GM12878 (cell line): ENCODE measurements at regions not wholly inside any gene's neighbourhood (a gene's known extent, or its start where the extent isn't known, plus 50 kb on each side); places are given as distances from the start of the nearest gene placed in this dataset.

Source experiments
- ATAC-seq: fragments of 200-7000 bp; cut with Tn5 transposase; 3 replicates; pipeline ENCODE4 v1.9.1; 2020; ENCODE audit warnings: mild to moderate bottlenecking, moderate library complexity
- BruUV-seq: library from RNA; stranded (reverse); fragments of 400-500 nt; replicated peaks from 2 replicates; lab custom pipeline; 2021; lab: Mats Ljungman, UMichigan
- CTCF ChIA-PET: fragments of 300-600 bp; sonication (Branson Sonifier 250); formaldehyde crosslinking; extraction: SDS; loops from one replicate; lab custom pipeline; 2021; ENCODE audit warnings: inconsistent platforms; lab: Yijun Ruan, JAX
- POLR2A ChIA-PET: fragments of 350-600 bp; formaldehyde crosslinking; extraction: SDS; loops from one replicate; lab custom pipeline; 2021; ENCODE audit warnings: inconsistent platforms; lab: Charles Lee
- RAD21 ChIA-PET: fragments of 300-600 bp; sonication (Branson Sonifier 250); formaldehyde crosslinking; loops from one replicate; lab custom pipeline; 2023; ENCODE audit warnings: antibody characterized with exemption; ENCODE audit not compliant: unreplicated experiment; lab: Charles Lee
- SMC1A ChIA-PET: fragments of 300-600 bp; sonication (Branson Sonifier 250); formaldehyde crosslinking; loops from one replicate; lab custom pipeline; 2023; ENCODE audit not compliant: unreplicated experiment, uncharacterized antibody; lab: Charles Lee
- DNase-seq: peaks from one replicate; pipeline ENCODE4 v3.0.0-alpha.2; 2011; ENCODE audit warnings: low read depth, low spot score
- FAIRE-seq: peaks from 3 replicates; lab custom pipeline; 2011; peaks lifted over from hg19 to GRCh38; lab: Jason Lieb, UNC
- H2AFZ ChIP-seq: 2 replicates; pipeline ENCODE4 v1.6.0; 2011; ENCODE audit warnings: low read depth, low read length, control low read depth; ENCODE audit not compliant: control insufficient read depth
- H3K27ac ChIP-seq: 2 replicates; pipeline ENCODE4 v1.5.1; 2011; ENCODE audit warnings: control low read depth; ENCODE audit not compliant: control insufficient read depth, insufficient read depth
- H3K27me3 ChIP-seq, 2 experiments: replicated peaks in 1 of 2; 2 replicates each; pipeline versions ENCODE4 v1.6.0 to v1.6.1; 2011; ENCODE audit warnings: low read length in 1 of 2; ENCODE audit not compliant: control insufficient read depth in 2 of 2, insufficient read depth in 2 of 2
- H3K36me3 ChIP-seq, 2 experiments: 2 replicates each; pipeline ENCODE4 v1.5.1; 2011; ENCODE audit warnings: low read length in 1 of 2; ENCODE audit not compliant: control insufficient read depth in 2 of 2, insufficient read depth in 2 of 2
- H3K4me1 ChIP-seq: 2 replicates; pipeline ENCODE4 v1.6.1; 2011; ENCODE audit warnings: mild to moderate bottlenecking, low read length, moderate library complexity, mixed read lengths; ENCODE audit not compliant: control insufficient read depth, insufficient read depth
- H3K4me2 ChIP-seq: 2 replicates; pipeline ENCODE4 v1.6.0; 2011; ENCODE audit warnings: control low read depth; ENCODE audit not compliant: control insufficient read depth, insufficient read depth
- H3K4me3 ChIP-seq: fragments of 200-600 bp; sonication (generic); 2 replicates; pipeline ENCODE4 v1.5.1; 2016
- H3K79me2 ChIP-seq: 2 replicates; pipeline ENCODE4 v1.6.0; 2011; ENCODE audit warnings: low read length; ENCODE audit not compliant: control insufficient read depth, insufficient read depth
- H3K9ac ChIP-seq: 2 replicates; pipeline ENCODE4 v1.8.0; 2011; ENCODE audit warnings: low read length, control low read depth, mixed read lengths; ENCODE audit not compliant: control insufficient read depth, insufficient read depth
- H3K9me3 ChIP-seq: replicated peaks from 3 replicates; pipeline ENCODE4 v1.5.1; 2011; ENCODE audit warnings: mild to moderate bottlenecking, low read length; ENCODE audit not compliant: control insufficient read depth, insufficient read depth
- H4K20me1 ChIP-seq: 2 replicates; pipeline ENCODE4 v1.6.0; 2011; ENCODE audit not compliant: control insufficient read depth, insufficient read depth
- BMI1 ChIP-seq: fragments of 450-650 bp; IDR thresholded peaks from 2 replicates; pipeline ENCODE4 v1.6.1; 2016; ENCODE audit warnings: mild to moderate bottlenecking, moderate library complexity, borderline replicate concordance
- CTCF ChIP-seq, 3 experiments: IDR thresholded peaks in 2 of 3; conservative IDR thresholded peaks in 1 of 3; 2 replicates each; pipeline ENCODE4 v1.5.1; 2011; ENCODE audit warnings: low read depth in 3 of 3, low read length in 3 of 3, mild to moderate bottlenecking in 3 of 3, control low read depth in 2 of 3, moderate library complexity in 2 of 3, inconsistent platforms in 1 of 3, mixed read lengths in 1 of 3; ENCODE audit not compliant: control insufficient read depth in 2 of 3, insufficient read depth in 1 of 3; ENCODE audit errors: extremely low read depth in 1 of 3
- ESRRA ChIP-seq: IDR thresholded peaks from 2 replicates; pipeline ENCODE4 v1.6.1; 2012; ENCODE audit warnings: mild to moderate bottlenecking, low read length, improper control_type of control experiment
- ETV6 ChIP-seq, 2 experiments: fragments of 450-650 bp in 1 of 2; IDR thresholded peaks in 1 of 2; conservative IDR thresholded peaks in 1 of 2; 2 replicates each; pipeline ENCODE4 v1.6.1; 2014; ENCODE audit warnings: antibody characterized with exemption in 1 of 2, borderline replicate concordance in 1 of 2, low read depth in 1 of 2, mild to moderate bottlenecking in 1 of 2, moderate library complexity in 1 of 2
- JUNB ChIP-seq: IDR thresholded peaks from 2 replicates; pipeline ENCODE4 v1.6.1; 2016; ENCODE audit warnings: antibody characterized with exemption, mild to moderate bottlenecking
- KDM1A ChIP-seq: fragments of 200-600 bp; sonication (generic); IDR thresholded peaks from 2 replicates; pipeline ENCODE4 v1.6.1; 2016; ENCODE audit warnings: borderline replicate concordance
- MYC ChIP-seq: IDR thresholded peaks from 2 replicates; pipeline ENCODE4 v1.6.1; 2011; ENCODE audit warnings: mild to moderate bottlenecking, low read length, moderate library complexity, inconsistent platforms; ENCODE audit not compliant: insufficient read depth, insufficient replicate concordance, insufficient read length, severe bottlenecking
- NR2C1 ChIP-seq: fragments of 450-650 bp; IDR thresholded peaks from 2 replicates; pipeline ENCODE4 v1.6.1; 2017; ENCODE audit warnings: antibody characterized with exemption, mild to moderate bottlenecking, moderate library complexity
- NR2F1 ChIP-seq: fragments of 450-650 bp; conservative IDR thresholded peaks from 2 replicates; pipeline ENCODE4 v1.6.1; 2017; ENCODE audit warnings: mild to moderate bottlenecking
- PAX5 ChIP-seq: IDR thresholded peaks from 2 replicates; pipeline ENCODE4 v1.6.1; 2011; ENCODE audit warnings: low read depth, low read length, borderline replicate concordance
- POLR2A ChIP-seq: IDR thresholded peaks from 2 replicates; pipeline ENCODE4 v1.6.1; 2011; ENCODE audit warnings: low read depth, mild to moderate bottlenecking, low read length
- POLR2AphosphoS2 ChIP-seq: IDR thresholded peaks from 2 replicates; pipeline ENCODE4 v1.6.1; 2011; ENCODE audit warnings: low read depth, mild to moderate bottlenecking, low read length, improper control_type of control experiment, moderate library complexity
- SRF ChIP-seq, 2 experiments: IDR thresholded peaks; 2 replicates each; pipeline ENCODE4 v1.6.1; 2011; ENCODE audit warnings: low read depth in 2 of 2, low read length in 2 of 2, mild to moderate bottlenecking in 1 of 2, moderate library complexity in 1 of 2
- TARDBP ChIP-seq: IDR thresholded peaks from 2 replicates; pipeline ENCODE4 v1.6.1; 2016; ENCODE audit warnings: borderline replicate concordance
- WRNIP1 ChIP-seq: IDR thresholded peaks from 2 replicates; pipeline ENCODE4 v1.6.1; 2011; ENCODE audit warnings: low read depth, low read length, improper control_type of control experiment, borderline replicate concordance
- ZBED1 ChIP-seq: IDR thresholded peaks from 2 replicates; pipeline ENCODE4 v1.6.1; 2016; ENCODE audit warnings: borderline replicate concordance
- ZNF217 ChIP-seq: fragments of 450-650 bp; IDR thresholded peaks from 2 replicates; pipeline ENCODE4 v1.6.1; 2017; ENCODE audit warnings: antibody characterized with exemption, mild to moderate bottlenecking
- WGBS: methylation state at CpG from one replicate; pipeline ENCODE4 v1.1.6; 2016; ENCODE audit warnings: low lambda C conversion rate; ENCODE audit not compliant: insufficient replicate concordance, insufficient coverage; ENCODE audit errors: missing lambda C conversion rate; 5-methylcytosine and 5-hydroxymethylcytosine counted together
- in situ Hi-C: fragments of 300-500 bp; cut with MboI; formaldehyde crosslinking; loops from 9 replicates; pipeline ENCODE4 v1.14.3; 2018; ENCODE audit warnings: mixed read lengths
- intact Hi-C: fragments of 100-400 bp; cut with micrococcal nuclease; formaldehyde crosslinking; loops from one replicate; pipeline ENCODE4 v1.14.2; 2022; ENCODE audit not compliant: unreplicated experiment
- TF ChIP-seq, protein P1 (sequence below): fragments of 450-650 bp; IDR thresholded peaks from 2 replicates; pipeline ENCODE4 v1.6.1; 2017; ENCODE audit warnings: mild to moderate bottlenecking, moderate library complexity

- POLR2A ChIA-PET: no interaction called here
- SMC1A ChIA-PET: interaction anchor here (0.9 to 1.5 kb wide), 3 partner anchors 11 to 22 kb away, joined by 3 to 5 read pairs (median 4); no protein-coding TSS in a partner anchor
- no peak for ATAC-seq
Observed at GRCh38 chr4:20627866-20628265, 72.4 kb upstream of the PACRGL start.

More at GRCh38 chr4:20627866-20628265, 72.4 kb upstream of the PACRGL start:
- in situ Hi-C loops (no loop called here), intact Hi-C loops (no loop called here)
- H3K4me1 ChIP-seq: no peaks in the 10 kb centered on the region
- no peaks in the 10 kb centered on the region for H3K79me2 ChIP-seq
- H3K4me2 ChIP-seq: no peak overlapping the region
- DNase-seq (no peak), FAIRE-seq (no peak)
- 0% methylated on average over 1 of the region's 1 CpG for WGBS
- H3K36me3 ChIP-seq: no peaks in the 10 kb centered on the region
- BruUV-seq: no TSS peak
- H2AFZ ChIP-seq: no peak overlapping the region
- no peak overlapping the region for H3K4me3 ChIP-seq
- H3K9ac ChIP-seq: no peak overlapping the region
- RAD21 ChIA-PET: no interaction called here
- H3K9me3 ChIP-seq: no peaks in the 10 kb centered on the region
- H4K20me1 ChIP-seq: no peaks in the 10 kb centered on the region
- H3K27ac ChIP-seq: no peak overlapping the region
- TF ChIP-seq NR2C1 (no peak), NR2F1 (no peak), ZBED1 (no peak), SRF (IDR thresholded peaks at IDR 0.05; ENCODE audit: low read depth in 2 of 2, low read length in 2 of 2) (no peak), BMI1 (no peak), PAX5 (no peak), CTCF (IDR thresholded peaks at IDR 0.05 in 2 of 3, conservative IDR thresholded peaks at IDR 0.05 in 1 of 3; ENCODE audit: control insufficient read depth in 2 of 3, extremely low read depth in 1 of 3, insufficient read depth in 1 of 3, low read depth in 3 of 3, low read length in 3 of 3) (no peak), ETV6 (conservative IDR thresholded peaks at IDR 0.05 in 1 of 2, IDR thresholded peaks at IDR 0.05 in 1 of 2; ENCODE audit: borderline replicate concordance in 1 of 2, low read depth in 1 of 2) (no peak), ZNF217 (no peak), POLR2AphosphoS2 (no peak), TARDBP (no peak), MYC (no peak), WRNIP1 (no peak), JUNB (no peak), ESRRA (no peak), POLR2A (no peak), KDM1A (no peak)
- TF ChIP-seq, protein P1, sequence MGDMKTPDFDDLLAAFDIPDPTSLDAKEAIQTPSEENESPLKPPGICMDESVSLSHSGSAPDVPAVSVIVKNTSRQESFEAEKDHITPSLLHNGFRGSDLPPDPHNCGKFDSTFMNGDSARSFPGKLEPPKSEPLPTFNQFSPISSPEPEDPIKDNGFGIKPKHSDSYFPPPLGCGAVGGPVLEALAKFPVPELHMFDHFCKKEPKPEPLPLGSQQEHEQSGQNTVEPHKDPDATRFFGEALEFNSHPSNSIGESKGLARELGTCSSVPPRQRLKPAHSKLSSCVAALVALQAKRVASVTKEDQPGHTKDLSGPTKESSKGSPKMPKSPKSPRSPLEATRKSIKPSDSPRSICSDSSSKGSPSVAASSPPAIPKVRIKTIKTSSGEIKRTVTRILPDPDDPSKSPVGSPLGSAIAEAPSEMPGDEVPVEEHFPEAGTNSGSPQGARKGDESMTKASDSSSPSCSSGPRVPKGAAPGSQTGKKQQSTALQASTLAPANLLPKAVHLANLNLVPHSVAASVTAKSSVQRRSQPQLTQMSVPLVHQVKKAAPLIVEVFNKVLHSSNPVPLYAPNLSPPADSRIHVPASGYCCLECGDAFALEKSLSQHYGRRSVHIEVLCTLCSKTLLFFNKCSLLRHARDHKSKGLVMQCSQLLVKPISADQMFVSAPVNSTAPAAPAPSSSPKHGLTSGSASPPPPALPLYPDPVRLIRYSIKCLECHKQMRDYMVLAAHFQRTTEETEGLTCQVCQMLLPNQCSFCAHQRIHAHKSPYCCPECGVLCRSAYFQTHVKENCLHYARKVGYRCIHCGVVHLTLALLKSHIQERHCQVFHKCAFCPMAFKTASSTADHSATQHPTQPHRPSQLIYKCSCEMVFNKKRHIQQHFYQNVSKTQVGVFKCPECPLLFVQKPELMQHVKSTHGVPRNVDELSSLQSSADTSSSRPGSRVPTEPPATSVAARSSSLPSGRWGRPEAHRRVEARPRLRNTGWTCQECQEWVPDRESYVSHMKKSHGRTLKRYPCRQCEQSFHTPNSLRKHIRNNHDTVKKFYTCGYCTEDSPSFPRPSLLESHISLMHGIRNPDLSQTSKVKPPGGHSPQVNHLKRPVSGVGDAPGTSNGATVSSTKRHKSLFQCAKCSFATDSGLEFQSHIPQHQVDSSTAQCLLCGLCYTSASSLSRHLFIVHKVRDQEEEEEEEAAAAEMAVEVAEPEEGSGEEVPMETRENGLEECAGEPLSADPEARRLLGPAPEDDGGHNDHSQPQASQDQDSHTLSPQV: no peak
- CTCF ChIA-PET: no interaction called here
- H3K27me3 ChIP-seq: no peaks in the 10 kb centered on the region
